ENCODE measurements at regions not wholly inside any gene's neighbourhood (a gene's known extent, or its start where the extent isn't known, plus 50 kb on each side); places are given as distances from the start of the nearest gene placed in this dataset.

DNA sequence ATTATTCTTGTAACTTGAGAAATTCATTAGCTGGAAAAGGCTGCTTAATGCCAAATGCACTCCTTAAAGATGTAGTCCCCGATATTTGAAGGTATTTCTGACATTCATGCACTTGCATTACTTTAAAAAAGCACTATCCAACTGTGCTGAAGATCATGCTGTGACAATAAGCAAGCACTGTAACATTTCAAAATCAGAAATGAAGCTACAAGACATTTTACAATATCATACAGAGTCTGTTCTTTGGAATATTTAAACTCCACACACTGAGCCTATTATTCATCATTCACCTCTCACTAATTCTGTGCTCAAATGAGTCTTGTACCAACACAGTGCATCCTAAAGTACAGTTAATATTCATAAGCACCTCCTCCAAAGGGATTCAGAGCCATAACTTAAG is 413.2 kb downstream of the CETN3 start:
- TF ChIP-seq, protein P1, sequence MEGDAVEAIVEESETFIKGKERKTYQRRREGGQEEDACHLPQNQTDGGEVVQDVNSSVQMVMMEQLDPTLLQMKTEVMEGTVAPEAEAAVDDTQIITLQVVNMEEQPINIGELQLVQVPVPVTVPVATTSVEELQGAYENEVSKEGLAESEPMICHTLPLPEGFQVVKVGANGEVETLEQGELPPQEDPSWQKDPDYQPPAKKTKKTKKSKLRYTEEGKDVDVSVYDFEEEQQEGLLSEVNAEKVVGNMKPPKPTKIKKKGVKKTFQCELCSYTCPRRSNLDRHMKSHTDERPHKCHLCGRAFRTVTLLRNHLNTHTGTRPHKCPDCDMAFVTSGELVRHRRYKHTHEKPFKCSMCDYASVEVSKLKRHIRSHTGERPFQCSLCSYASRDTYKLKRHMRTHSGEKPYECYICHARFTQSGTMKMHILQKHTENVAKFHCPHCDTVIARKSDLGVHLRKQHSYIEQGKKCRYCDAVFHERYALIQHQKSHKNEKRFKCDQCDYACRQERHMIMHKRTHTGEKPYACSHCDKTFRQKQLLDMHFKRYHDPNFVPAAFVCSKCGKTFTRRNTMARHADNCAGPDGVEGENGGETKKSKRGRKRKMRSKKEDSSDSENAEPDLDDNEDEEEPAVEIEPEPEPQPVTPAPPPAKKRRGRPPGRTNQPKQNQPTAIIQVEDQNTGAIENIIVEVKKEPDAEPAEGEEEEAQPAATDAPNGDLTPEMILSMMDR (IDR thresholded peaks at IDR 0.05; ENCODE audit: poor library complexity, severe bottlenecking), result no peak
- no peak for TF ChIP-seq EP300 (conservative IDR thresholded peaks at IDR 0.05; ENCODE audit: poor library complexity, severe bottlenecking)

Measured in neural cell (in vitro differentiated cells).